ENCODE measurements at regions not wholly inside any gene's neighbourhood (a gene's known extent, or its start where the extent isn't known, plus 50 kb on each side); places are given as distances from the start of the nearest gene placed in this dataset.

- TF ChIP-seq, protein P1, sequence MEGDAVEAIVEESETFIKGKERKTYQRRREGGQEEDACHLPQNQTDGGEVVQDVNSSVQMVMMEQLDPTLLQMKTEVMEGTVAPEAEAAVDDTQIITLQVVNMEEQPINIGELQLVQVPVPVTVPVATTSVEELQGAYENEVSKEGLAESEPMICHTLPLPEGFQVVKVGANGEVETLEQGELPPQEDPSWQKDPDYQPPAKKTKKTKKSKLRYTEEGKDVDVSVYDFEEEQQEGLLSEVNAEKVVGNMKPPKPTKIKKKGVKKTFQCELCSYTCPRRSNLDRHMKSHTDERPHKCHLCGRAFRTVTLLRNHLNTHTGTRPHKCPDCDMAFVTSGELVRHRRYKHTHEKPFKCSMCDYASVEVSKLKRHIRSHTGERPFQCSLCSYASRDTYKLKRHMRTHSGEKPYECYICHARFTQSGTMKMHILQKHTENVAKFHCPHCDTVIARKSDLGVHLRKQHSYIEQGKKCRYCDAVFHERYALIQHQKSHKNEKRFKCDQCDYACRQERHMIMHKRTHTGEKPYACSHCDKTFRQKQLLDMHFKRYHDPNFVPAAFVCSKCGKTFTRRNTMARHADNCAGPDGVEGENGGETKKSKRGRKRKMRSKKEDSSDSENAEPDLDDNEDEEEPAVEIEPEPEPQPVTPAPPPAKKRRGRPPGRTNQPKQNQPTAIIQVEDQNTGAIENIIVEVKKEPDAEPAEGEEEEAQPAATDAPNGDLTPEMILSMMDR (IDR thresholded peaks at IDR 0.05; ENCODE audit: borderline replicate concordance, extremely low read depth, low read length, poor library complexity, severe bottlenecking): no peak
- TF ChIP-seq EZH2 (IDR thresholded peaks at IDR 0.05; ENCODE audit: borderline replicate concordance, low read depth, low read length, severe bottlenecking): no peak
These were observed 296.5 kb upstream of the CLNK start for GRCh38 chr4:10981096-10981495.

Measured in DND-41 (cell line).